NCI-H524 treated with DMSO at 0.1 percent for 48 hours (cell line): ENCODE measurements at regions not wholly inside any gene's neighbourhood (a gene's known extent, or its start where the extent isn't known, plus 50 kb on each side); places are given as distances from the start of the nearest gene placed in this dataset.
A peak's percentile ranks its signal among the peaks of the same experiment; 100 is the strongest.

Experiments used
- DNase-seq: peaks from one replicate; lab custom pipeline; 2025; lab: John Stamatoyannopoulos, UW

DNA sequence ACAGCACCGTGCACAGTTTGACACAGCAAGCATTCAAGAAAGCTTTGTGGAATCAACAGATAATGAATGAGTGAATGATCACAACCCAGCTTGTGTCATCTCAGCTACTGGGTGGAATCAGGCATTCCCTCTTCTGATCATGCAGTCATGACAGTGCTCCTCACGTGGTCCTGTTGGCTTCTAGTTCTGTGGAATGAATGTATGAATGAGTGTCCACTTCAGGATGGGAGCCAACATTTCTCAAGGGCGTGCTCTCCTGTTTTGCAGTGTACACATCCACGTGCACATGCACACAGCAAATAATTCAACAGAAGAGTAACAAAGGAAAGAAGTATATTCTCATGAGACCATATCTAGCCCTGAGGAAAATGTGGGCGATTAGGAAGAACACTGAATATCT, 133.1 kb upstream of the NPVF start:
- no peak for DNase-seq

DNA sequence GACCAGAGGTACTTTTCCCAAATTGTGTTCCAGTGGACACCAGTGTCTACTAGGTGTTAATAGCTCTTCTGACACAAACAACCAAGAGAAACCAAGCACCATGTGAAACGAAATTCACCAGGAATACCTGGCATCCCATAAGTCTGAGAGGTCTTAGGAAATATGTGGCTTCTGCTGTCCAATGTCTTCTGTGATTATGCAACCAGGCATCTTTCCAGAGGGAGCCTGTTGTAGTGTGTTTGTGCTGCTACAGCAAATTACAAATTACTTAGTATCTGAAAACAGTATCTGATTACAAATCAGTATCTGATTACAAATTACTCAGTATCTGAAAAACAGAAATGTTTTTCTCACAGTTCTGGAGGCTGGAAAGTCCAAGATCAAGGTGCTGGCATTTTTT, 133.6 kb upstream of the NPVF start:
- no peak for DNase-seq

DNA sequence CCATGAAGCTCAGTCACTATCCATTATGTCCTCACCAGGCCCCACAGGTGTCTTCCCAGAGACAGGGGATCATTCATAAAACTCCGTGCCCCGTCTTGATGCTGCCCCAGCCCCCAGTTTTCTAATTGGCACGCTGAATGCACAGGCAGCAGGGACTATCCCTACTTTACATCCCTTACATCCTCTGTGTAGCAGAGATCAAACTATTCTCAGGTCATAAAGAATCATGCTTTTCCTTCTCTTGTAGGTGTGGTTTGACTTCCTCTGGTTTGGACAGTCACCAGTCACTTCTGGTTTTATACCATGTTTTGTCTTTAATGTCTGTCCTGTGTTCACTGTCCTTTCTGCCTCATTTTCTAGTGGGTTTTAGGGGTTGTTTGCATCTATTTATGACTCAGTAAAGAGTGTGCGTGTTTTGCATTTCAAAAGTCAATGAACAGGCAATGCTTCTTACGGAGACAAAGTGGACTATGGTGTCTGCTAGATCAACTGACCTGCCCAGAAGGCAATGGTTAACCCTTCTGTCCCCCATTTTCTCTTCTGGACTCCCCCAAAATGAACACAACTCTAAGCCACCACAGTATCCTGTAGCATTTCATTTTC, 140.4 kb upstream of the NPVF start:
- no peak for DNase-seq

DNA sequence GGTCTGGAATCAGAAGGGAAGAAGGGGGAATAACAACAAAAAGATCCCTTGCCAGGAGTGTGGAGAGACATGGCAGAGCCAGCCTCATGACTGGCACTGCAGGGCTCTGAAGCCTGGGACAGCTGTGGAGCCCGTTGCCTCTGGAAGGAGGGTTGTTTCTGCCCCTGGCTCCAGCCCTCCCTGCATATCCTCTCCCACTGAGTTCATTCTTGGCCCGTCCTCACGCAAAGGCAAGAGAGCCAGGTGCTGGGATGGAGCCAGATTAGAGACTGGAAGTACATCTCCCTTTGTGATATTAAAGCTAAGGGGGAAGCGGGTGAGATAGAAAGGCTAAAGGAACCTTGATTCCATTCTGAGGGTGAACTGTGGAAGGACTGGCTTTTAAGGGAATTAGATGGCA, 141.5 kb upstream of the NPVF start:
- no peak for DNase-seq

DNA sequence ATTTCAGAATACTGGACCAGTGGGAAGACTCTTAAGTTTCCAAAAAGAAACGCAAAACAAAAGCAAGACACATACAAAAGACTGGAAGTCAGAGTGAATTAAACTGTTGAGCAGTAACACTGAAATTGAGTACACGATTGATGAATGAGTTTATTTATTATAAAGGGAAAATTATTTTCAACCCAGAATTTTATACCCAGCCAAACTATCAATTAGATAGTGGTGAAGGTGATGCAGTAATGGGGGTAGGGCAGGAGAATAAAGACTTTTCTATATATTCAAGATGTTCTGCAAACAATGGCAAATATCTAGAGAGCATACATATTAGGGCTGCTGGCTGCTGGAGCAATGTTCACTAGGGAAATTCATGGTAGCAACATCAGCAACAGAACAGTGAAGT, 143.7 kb upstream of the NPVF start:
- DNase-seq, result no peak

DNA sequence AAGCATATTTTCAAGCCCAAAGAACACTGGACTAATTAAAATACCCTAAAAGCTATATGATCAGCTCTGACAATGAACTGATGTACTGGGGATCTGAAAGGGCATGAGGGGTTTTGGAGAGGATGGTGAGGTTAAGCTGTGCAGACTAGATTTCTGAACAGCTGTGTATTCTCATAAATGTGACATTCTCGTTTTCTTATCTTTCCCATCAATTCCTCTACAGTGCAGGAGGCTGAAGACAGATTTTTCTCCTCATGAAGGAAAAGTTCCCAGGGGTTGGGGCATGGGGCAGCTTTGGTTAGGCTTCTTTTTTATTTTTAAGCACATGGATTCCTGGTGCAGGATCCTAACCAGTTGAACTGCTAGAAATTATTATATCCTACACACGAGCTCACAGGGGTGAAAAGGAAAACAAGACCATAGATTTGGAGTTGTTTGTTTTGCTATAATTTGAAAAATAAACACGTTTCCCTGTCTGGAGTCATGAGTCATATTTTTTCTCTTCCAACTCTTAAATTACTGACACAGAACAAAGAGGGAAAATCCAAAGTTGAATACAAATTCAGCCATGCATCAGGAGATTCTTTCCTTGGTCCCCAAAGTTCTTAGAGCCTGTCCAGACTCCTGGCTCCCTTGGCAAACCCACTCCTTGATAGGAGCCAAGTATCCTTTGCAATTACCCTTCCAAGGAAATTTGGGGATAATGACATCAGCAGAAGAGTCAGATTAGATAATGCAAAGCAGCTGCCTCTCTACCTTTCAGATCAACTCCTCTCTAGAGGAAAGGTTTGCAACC, 147.7 kb upstream of the NPVF start:
- DNase-seq, result no peak

DNA sequence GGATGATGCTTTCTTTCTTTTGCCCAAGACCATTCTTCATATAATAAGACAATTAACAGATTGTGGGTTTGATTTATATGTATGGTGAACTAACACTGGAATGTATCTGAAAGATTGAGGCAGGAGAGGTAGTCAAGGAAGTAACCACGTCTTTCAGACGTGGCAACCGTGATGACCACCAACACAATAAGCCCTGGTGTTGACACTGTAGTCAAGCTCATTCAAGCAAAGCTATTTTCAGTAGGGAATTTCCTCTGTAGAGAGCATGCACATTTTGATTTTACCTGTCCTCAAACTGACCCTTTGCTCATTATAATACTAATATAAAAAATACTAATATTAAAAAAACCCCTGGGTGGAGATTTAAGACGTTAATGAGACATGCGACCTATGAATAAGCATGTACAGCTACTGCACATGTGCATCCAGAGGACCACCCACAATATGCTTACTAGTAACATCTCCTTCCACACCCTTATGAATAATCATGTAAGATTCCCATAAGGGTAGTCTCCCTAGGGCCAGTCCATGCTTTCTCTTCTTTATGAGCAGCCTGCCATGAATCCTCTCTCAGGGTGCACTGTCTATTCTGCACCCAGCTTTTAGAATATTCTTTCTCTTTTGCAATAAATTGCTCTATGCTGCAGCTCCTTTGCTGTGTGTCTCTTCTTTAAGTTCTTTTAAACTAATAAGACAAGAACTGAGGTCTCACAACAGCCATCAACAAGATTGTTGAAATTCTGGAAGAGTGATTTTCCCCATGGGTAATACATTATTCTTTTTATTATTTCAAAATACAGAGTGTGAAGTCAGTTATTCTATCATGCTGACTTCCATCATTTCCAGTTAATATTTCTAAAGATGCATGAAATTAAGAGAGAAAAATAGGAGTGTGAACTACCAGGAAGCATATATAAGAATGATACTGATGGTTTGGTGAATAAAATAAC, 151.3 kb upstream of the NPVF start:
- no peak for DNase-seq

DNA sequence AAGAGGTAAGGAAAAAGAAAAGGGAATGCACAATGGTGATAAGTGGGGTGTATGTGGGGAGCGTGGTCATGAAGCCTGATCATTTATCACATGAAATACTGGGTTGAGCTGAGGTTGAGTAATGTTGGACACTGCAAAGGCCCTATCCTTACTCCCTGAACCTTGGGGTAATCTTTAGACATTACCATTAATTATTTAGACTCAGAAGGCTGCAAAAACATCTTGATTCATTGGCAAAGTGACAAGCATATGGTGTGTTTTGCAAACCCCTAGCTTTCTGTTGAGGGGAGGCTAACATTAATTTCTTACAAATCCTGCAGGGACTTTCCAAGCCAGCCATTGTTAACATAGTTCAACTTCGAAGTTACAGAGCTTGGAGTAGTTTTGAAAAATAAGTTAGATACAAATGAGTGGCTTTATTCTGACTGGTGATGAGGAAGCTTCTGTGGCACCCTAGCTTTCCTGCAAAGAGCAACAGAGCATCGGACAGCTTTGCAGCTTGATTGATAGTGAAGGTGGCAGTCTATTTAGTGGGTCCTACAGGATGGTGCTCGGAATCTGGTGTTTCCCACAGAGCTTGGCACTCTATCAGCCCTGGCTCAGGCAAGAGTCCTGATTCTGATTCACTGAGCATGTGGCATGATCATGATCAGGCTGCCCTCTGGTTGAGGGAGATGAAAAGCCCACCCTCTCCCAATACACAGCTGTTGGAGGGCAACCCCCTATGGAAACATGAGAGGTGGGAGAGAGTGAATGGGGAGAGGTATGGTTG, 153.7 kb upstream of the NPVF start:
- DNase-seq, result no peak

DNA sequence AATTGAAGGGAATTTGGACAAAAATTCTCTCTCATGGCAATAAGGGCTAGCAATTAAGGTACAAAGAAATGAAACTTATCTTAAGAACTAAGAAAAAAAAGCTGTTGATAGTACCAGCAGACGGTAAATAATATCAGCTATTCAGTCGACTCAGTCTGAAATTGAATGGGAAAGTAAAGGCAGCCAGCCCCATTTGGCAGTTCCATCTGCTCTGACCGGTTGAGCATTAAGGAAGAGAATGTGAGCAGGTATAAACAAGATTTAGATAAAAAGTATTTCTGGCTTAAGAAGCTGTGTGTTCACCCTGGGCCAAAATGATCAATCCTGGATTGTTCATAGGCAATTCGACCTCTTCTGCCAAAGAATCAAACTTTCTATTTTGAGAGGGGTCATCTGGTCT, 154.6 kb upstream of the NPVF start:
- no peak for DNase-seq

DNA sequence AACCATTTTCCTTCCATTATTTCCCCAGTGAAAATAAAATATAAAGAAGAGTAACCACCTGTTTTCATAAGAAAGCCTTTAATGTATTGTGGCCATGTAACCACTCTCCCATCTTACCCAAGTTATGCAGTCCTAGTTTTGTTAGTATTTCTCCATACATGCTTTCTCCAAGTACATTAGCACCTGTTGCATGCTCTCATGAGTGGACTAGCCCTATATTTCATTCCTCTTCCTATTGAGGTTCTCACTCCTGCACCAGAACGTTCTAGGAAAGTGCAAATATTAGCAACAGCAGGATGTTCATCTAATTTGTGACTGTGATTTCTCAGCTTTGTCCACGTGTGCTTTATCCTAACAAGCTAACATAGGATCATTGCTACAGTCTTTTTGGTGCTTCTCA, 155.1 kb upstream of the NPVF start:
- DNase-seq, result no peak

DNA sequence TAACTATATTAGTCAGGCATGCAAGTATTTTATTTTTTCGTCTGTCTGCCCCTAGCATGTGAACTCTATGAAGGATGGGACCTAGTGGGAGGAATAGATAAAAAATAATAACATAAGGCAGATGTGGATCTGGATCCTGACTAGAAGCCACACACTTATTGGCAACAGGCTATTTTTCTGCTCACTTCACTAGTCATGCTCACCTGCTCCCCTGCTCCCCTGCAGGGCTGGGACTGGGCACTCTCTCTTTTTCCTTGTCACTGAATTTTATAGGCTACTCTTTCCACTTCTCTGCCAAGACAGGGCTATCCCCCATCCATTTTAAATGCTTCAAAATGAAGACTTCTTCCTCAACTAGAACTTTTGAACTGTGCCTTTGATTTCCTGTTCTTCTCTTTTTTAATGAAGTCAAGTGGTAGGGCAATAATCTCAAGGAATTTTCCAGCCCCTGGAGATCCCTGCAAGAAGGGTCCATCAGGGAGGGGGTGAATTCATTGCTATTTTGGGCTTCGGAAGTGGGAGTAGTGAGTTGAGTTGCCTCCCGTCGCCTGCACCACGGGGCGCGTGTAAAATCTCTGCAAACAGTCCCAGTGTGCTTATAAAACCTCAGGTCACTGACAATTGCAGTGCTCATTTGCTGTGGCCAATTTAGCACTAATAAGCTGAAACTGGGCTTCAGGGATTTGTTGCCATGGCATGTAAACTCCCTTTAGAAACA, 156.7 kb upstream of the NPVF start:
- no peak for DNase-seq

DNA sequence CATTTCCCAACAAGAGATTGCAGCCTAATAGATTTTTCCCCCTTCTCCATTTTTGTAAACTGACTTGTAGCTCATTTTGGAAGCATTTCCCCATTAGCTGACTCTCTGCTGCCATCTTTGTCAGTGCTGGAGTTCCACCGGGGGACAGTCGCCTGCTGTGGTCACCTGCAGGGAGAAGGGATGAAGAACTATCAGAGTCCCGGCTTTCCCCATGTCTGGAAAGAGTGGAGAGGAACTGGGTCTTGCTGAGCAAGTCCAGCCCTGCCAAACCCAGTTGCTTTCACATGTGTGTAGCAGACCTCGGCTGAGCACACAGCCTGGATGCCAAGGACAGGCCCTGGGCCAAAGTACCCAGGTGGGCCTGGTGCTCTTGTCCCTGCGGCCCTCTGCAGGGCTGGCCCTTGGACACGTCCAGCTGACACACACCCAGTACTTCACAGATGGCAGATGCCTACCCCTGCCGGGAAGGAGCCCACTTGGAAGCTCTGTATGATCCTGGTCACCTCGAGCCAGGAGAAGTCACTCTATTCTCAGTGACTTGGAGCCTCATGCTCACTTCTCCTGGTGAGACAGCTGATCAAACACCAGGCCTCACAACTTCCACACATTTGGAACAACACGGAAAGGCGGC, 157.3 kb upstream of the NPVF start:
- no peak for DNase-seq

DNA sequence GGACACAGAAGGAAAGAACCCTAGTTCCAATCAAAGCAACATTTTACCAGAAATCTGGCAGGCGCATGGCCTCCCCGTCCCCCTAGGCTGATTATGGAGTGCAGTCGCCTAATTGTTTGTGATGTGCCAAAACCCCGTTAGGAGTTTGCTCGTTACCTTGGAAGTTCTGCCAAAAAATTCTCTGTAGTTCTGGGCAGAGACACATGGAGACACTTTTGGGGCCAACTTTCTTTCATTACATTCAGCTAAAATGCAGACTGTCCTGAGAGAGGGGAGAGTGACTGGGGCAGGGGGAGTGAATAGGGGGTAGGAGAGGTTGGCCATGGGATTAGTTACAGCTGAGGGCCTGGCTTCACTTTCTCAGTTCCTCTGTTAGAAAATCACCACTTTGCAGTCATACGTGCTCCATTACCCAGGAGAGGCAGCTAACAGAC, 158.0 kb upstream of the NPVF start:
- DNase-seq, result no peak

DNA sequence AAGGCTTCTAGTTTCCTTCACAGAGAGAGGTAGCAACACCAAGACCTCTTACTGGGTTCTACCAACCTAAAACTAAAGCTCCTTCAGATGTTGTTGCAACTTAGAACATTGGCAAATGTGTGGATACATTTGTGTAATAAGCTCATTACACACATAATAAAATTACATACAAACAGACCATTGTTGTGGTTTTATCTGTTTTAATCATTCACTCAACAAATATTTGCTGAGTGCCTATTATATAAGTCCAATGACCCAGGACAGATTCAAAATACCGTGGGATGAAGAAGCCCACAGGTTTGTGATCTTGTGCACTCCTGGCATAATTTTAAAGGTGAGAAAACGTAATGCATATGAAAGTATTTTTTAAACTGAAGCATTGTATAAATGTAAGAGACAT, 160.4 kb upstream of the NPVF start:
- no peak for DNase-seq

DNA sequence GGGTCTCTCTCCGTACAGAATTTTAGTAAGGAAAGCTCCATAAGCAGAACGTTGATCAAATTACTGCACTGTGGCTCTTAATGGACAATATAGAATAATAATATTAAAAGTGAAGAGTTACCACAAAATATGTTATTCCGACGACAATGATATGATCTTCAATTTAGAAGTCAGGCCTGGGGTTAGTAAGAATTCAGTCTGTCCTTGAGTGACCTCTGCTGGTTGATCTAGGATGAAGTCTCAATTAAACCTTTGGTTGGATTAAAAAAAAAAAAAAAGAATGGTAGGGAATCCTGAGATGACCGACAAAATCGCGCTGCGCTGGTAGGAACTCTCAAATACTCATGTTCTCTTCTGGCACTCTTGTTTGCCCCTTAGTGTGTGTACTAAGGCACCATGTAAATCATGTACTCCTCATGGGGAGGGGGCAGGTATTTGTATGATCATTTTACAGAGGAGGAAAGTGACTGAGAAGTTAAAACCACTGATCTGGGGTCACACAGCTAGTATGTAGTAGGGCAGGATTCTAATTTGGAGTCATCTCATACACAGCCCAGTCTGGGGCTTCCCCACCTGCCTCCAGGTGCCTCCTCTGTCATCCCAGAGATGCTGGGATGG, 161.3 kb upstream of the NPVF start:
- no peak for DNase-seq

DNA sequence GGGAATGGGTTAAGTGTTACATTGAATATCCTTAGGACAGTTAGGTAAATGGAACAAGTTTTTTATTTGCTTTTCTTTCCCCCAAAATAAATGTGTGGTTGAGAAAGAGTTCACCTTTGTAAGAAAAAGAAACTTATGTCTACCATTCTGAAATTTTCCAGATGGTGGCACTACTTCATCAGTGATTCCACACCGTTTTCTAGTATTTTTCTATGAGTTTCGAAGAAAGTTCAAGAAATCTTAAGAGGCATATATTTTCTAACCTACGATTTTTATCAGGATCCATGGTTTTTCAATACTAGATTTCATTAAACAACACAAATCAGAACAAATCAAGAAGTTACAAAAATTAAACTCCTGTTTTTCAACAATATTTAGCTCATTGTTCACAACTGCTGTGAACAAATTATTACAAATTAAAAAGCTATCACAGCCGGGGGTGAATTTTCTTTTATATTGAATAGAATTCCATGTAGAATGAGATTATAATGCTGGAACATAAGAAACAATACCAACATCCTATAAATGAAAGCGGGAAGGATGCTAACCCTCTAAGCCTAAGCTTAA, 163.1 kb upstream of the NPVF start:
- peak; percentile 20 for DNase-seq

DNA sequence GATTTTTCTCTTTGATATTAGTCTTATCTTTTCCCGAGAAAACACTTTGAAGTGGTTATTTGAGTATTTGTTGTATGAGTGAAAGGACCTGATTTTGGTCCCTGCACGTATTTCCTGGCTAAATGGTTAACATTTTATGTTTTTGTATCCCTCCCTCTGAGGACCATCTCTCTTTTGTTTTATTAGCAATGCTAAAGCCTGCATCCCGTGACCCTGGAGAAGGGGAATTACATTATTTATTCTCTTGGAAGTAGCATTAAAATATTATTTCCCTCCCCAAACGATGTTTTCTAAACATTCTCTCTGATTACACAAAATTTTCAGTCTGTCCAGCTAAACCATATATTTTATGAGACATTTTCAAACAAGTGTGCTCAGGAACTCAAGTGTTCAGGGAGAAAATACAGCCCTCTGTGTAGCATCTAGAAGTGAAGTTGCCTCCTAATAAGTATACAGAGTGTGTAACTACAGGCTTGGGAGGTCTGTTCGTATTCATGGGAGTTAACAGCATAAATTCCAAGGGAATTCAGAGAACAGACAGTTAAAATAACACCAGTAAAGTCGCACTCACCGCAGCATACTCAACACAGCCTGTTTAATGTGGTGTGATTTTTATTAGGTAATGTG, 163.8 kb upstream of the NPVF start:
- no peak for DNase-seq

DNA sequence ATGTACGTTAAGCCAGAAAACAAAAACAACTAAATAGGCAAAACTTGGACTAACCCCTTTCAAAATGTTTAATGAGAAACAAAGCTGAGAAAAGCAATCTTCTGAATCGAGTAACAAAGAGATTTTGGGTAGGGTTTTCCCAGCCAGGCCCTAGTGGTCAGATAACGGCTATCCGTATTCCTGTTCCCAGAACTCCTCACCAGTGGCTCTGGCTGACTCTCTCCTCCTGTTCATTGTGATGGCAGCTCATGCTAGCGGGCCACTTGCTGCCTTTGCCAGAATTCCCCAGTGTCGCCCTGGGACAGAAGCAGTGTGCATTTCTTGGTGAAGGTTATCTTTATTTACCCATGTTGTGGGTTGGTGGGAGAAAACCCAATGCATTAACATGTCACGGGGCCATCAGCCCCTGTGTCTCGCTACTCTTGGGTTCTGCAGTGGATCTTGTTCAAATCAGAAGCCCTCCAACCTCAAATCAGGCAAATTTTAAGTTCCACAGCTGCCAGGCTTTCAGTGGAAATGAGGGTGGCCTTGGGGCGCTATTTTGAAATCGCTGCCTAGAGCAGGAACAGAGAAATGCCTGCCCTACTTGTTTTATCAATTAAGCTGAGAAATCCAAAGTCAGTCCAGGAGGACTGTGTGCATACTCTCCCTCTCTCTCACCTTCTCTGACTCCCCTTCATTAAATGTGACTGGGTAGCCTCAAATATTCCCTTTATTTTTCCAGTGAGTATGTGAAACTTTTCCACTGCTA, 164.5 kb upstream of the NPVF start:
- DNase-seq, result no peak

DNA sequence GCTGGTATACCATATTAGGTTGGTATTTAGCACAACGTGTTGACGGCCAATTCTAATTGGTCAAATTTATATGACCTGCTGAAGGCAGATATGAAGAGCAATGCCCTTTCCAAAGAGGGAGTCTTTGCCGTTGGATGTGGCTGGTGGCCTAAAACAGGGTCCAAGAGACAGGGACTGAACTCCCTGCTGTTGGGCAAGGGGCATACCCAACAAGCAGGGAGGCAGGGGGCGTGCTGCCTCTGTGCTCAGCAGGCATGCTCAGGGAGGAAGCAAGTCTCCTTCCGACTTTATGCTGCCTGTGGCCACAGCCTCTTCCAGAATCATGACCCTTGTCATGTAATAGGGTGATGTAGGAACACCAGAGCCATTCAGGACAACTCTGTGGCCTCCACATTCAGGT, 167.7 kb upstream of the NPVF start:
- DNase-seq, result no peak
